GM19240 (cell line): ENCODE measurements at regions not wholly inside any gene's neighbourhood (a gene's known extent, or its start where the extent isn't known, plus 50 kb on each side); places are given as distances from the start of the nearest gene placed in this dataset.

Experiments
- DNase-seq: peaks from one replicate; pipeline ENCODE4 v3.0.0; 2011; ENCODE audit warnings: low spot score; ENCODE audit not compliant: insufficient read length

- DNase-seq = peak; percentile 22
Observed at GRCh38 chr2:217415316-217415715, 555.5 kb upstream of the TNP1 start.

DNA sequence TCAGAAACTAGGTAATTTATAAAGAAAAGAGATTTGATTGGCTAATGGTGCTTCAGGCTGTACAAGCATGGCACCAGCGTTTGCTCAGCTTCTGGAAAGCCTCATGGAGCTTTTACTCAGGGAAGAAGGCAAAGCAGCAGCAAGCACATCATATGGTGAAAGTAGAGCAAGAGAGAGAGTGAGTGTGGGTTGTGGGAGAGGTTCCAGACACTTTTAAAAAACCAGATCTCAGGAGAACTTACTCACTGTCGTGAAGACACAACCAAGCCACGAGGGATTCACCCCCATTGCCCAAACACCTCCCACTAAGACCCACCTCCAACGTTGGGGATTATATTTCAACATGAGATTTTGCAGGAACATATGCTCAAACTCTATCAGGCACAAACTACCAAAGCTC is 554.6 kb upstream of the TNP1 start:
- DNase-seq = no peak

DNA sequence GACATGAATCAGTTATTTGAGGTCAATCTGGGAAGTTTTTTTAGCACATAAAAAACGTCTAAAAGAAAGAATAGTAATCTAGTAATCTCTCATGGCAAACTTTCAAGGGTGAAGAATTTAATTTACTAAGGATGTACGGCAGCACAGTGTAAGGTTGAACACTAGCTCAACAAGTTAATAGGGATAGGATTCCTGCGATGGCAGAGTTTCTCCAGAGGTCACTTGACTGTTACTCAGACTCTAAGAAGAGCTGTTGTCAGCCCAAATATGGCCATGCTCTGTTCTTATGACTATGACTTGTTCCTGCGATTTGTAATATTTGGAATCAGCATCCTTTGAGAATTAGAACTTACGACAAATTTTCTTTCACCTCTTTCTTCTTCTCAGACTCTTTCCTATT is 553.3 kb upstream of the TNP1 start:
- no peak for DNase-seq

DNA sequence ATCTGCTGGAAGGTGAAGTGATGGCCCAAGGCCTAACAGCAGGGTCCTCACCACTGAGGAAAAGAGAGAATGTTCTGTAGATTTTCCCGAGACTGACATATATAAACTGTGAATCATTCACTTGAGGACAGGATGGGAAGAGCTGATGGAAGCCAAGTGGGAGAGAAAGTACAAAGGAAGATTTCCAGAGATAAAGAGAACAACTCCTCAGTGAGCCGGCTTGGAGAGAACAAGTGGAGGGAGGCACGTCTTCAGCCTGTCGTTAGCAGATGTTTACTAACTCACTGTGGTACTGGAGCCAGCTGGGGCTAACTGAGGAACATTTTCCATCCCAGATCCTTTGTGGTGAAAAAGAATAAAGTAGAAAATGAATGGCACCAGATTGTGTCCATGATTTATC is 552.9 kb upstream of the TNP1 start:
- DNase-seq = no peak

- DNase-seq = no peak
Observed at GRCh38 chr2:217412277-217412676, 552.4 kb upstream of the TNP1 start.

DNA sequence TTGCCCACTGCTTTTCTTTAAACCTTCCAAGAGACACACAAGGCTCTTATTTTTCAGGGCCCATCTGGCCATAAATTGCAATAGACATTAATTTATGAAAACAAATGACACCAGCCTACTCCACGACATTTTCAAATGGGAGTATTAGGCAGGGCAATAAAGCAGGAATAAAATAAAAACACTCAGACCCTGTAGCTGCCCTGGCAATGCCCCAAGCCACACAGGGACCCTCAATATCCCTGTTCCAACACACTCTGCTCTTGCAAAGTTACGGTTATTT is 550.8 kb upstream of the TNP1 start:
- no peak for DNase-seq

DNA sequence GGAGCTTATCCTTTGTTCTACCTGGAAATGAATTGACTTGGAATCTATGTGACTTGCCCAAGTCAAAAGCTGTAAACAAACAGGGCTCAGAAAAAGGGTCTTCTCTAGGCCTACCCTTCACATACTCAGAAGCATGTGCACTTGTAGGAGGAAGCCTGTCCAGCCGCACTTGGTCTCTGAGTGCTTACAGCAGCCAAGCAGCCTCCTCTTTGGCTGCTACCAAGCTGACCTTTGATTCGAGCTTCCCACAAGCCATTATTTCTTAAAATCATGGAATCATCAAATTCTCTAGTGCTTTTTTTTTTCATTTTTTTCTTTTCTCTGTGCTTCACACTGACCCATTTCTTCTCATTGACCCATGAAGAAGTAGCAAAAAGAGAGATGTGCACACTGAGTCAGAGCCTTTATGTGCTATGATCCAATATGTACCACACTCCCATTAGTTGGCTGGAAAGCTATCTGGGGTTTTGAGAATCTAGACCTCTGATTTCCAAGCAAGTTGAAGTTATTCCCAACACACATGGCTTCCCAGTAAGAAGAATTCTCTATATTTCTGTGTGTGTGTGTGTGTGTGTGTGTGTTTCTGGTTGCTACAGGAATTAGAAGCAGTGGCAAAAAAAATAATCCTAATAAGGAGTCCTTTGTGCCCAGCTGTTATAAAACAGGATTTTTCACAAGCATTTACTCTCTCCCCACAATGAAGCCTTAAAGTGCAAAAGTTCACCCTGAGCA is 550.3 kb upstream of the TNP1 start:
- DNase-seq = no peak

- no peak for DNase-seq
Observed at GRCh38 chr2:217407362-217407761, 547.5 kb upstream of the TNP1 start.

- DNase-seq = no peak
Observed at GRCh38 chr2:217404236-217404760, 544.4 kb upstream of the TNP1 start.

GRCh38 chr2:217402761-217403383 is 543.0 kb upstream of the TNP1 start:
- DNase-seq = no peak

DNA sequence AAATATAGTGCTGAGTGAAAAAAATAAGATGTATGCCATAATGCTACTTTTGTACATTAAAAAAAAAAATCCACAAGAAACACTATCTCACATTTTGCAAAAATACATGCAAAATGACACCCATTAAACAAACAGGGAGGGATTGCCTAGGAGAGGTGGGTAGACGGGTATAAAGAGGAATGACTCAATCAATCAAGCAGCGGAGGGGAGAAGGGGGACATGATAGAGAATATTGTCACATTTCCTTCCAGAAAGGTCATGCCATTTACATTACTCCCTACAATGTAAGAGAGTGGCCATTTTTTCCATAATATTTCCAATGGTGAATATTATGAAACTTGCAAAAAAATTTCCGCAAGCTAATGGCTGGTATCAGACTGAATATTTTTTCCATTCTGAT is 542.3 kb upstream of the TNP1 start:
- no peak for DNase-seq

GRCh38 chr2:217399291-217399690 is 539.4 kb upstream of the TNP1 start:
- DNase-seq = no peak

- DNase-seq = no peak
Observed at GRCh38 chr2:217398860-217399259, 539.0 kb upstream of the TNP1 start.

GRCh38 chr2:217398101-217398500 is 538.2 kb upstream of the TNP1 start:
- DNase-seq = no peak

- no peak for DNase-seq
Observed at GRCh38 chr2:217396586-217396985, 536.7 kb upstream of the TNP1 start.

- no peak for DNase-seq
Observed at GRCh38 chr2:217396165-217396564, 536.3 kb upstream of the TNP1 start.

- DNase-seq = no peak
Observed at GRCh38 chr2:217394510-217395351, 534.9 kb upstream of the TNP1 start.

- no peak for DNase-seq
Observed at GRCh38 chr2:217393585-217394032, 533.7 kb upstream of the TNP1 start.

DNA sequence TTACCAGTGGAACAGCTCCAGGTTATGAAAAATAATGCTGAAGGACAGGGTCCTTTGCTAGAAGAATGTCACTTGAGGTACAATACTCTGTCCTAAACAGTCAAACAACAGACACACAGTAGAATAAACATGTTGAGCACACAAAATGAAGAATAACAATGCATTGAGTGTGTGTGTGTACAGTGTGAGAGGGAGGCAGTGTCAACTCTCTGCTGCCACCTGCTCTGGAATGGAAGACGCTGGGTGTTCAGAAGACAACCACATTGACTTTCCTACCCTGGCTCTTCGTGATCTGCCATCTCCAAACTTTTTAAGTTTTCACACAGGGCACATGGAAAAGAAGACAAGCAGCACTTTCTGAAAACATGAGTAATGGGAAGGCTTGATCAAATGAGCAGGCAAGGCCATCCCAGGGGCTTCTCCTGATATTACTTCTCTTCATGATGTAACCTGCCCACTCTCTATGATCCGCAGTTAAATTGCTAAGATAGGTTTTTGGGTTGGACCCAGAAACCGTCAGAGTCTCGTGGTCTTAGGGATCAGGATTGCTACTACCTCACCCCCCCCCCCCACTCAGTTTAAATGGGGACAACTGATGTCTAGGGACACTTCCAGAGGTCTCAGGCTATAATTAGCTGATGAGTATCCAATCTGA is 533.2 kb upstream of the TNP1 start:
- no peak for DNase-seq

GRCh38 chr2:217387776-217388387 is 528.0 kb upstream of the TNP1 start:
- no peak for DNase-seq

GRCh38 chr2:217386041-217386440 is 526.2 kb upstream of the TNP1 start:
- DNase-seq = no peak
